Testis (tissue), 2 donors: ENCODE measurements at regions not wholly inside any gene's neighbourhood (a gene's known extent, or its start where the extent isn't known, plus 50 kb on each side); places are given as distances from the start of the nearest gene placed in this dataset.

Source experiments
- POLR2A ChIP-seq: fragments of 450-650 bp; IDR thresholded peaks from one replicate; pipeline ENCODE4 v1.6.1; 2017; ENCODE audit warnings: antibody characterized with exemption, mild to moderate bottlenecking, moderate library complexity
- TF ChIP-seq, protein P1 (sequence below), 3 experiments: fragments of 450-650 bp in 2 of 3; fragments of 200-600 bp in 1 of 3; sonication (generic) in 1 of 3; IDR thresholded peaks; one replicate each; pipeline ENCODE4 v1.5.1; 2016 to 2019; ENCODE audit warnings: antibody characterized with exemption in 3 of 3, mild to moderate bottlenecking in 2 of 3, moderate library complexity in 1 of 3

DNA sequence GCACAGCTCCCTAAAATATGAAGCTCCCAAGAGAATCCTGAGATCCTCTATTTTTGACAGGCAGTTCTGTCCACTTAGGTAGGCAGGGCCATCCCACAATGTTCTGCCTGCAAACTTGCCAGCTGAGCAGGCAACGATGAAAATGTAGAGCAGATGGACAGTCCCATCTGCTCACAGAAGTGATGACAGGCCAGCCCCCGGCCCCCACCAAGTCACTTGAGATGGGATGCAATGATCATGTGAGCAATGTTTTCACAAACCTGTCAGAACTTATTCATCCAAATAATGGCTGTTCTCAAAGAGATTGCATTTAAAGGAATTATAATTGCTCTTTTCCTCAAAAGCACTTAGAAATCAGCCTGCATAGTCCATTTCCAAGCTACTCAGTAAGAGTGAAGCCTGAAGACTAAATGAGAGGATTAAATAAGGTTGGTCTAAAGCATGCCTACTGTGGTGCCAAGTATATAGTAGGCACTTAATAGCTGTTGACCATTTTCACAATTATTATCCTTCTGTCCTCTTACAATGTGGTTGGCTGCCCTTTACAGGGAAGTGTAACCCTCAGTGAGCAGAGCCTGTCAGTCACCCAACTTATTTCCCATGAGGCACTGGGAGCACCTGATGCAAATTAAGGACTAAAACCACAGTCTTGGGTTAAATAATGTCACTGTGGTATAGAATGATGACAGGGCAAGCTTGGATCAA is 301.2 kb downstream of the FGFR2 start:
- TF ChIP-seq POLR2A, result no peak
- TF ChIP-seq, protein P1, sequence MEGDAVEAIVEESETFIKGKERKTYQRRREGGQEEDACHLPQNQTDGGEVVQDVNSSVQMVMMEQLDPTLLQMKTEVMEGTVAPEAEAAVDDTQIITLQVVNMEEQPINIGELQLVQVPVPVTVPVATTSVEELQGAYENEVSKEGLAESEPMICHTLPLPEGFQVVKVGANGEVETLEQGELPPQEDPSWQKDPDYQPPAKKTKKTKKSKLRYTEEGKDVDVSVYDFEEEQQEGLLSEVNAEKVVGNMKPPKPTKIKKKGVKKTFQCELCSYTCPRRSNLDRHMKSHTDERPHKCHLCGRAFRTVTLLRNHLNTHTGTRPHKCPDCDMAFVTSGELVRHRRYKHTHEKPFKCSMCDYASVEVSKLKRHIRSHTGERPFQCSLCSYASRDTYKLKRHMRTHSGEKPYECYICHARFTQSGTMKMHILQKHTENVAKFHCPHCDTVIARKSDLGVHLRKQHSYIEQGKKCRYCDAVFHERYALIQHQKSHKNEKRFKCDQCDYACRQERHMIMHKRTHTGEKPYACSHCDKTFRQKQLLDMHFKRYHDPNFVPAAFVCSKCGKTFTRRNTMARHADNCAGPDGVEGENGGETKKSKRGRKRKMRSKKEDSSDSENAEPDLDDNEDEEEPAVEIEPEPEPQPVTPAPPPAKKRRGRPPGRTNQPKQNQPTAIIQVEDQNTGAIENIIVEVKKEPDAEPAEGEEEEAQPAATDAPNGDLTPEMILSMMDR (IDR thresholded peaks at IDR 0.05), result no peak
